HG03066 (cell line): ENCODE measurements at regions not wholly inside any gene's neighbourhood (a gene's known extent, or its start where the extent isn't known, plus 50 kb on each side); places are given as distances from the start of the nearest gene placed in this dataset.
"Not testable (repeated sequence)": the region's sequence is repeated elsewhere in the genome, so short reads cannot be mapped to it uniquely, and the experiment has no call there.

Experiments used
- ATAC-seq: cut with Tn5 transposase; IDR thresholded peaks from one replicate; pipeline ENCODE4 v1.9.1; 2021; ENCODE audit warnings: low read depth; ENCODE audit not compliant: unreplicated experiment

GRCh38 chr3:3476669-3477068 is 297.2 kb upstream of the CRBN start:
- no peak for ATAC-seq

GRCh38 chr3:3468596-3468995 is 289.1 kb upstream of the CRBN start:
- ATAC-seq = no peak

GRCh38 chr3:3464131-3464530 is 284.6 kb upstream of the CRBN start:
- ATAC-seq = no peak

GRCh38 chr3:3461317-3461716 is 281.8 kb upstream of the CRBN start:
- no peak for ATAC-seq

- no peak for ATAC-seq
Measured at GRCh38 chr3:3448468-3448867, 269.0 kb upstream of the CRBN start.

GRCh38 chr3:3447641-3448040 is 268.1 kb upstream of the CRBN start:
- ATAC-seq = no peak

- no peak for ATAC-seq
Measured at GRCh38 chr3:3446251-3446650, 266.8 kb upstream of the CRBN start.

GRCh38 chr3:3443482-3443881 is 264.0 kb upstream of the CRBN start:
- no peak for ATAC-seq

GRCh38 chr3:3433711-3434110 is 254.2 kb upstream of the CRBN start:
- ATAC-seq = no peak

GRCh38 chr3:3429841-3430240 is 250.3 kb upstream of the CRBN start:
- no peak for ATAC-seq

- ATAC-seq = not testable (repeated sequence)
Measured at GRCh38 chr3:3407707-3408106, 228.2 kb upstream of the CRBN start.

GRCh38 chr3:3405131-3405530 is 225.6 kb upstream of the CRBN start:
- ATAC-seq = no peak

GRCh38 chr3:3403700-3404099 is 224.2 kb upstream of the CRBN start:
- no peak for ATAC-seq

GRCh38 chr3:3392946-3393345 is 213.5 kb upstream of the CRBN start:
- no peak for ATAC-seq

GRCh38 chr3:3383461-3383860 is 204.0 kb upstream of the CRBN start:
- no peak for ATAC-seq

- no peak for ATAC-seq
Measured at GRCh38 chr3:3372210-3372777, 192.8 kb upstream of the CRBN start.

GRCh38 chr3:3368306-3368705 is 188.8 kb upstream of the CRBN start:
- ATAC-seq = no peak

- no peak for ATAC-seq
Measured at GRCh38 chr3:3366386-3366785, 186.9 kb upstream of the CRBN start.

- no peak for ATAC-seq
Measured at GRCh38 chr3:3365716-3366115, 186.2 kb upstream of the CRBN start.

- ATAC-seq = no peak
Measured at GRCh38 chr3:3356846-3357245, 177.4 kb upstream of the CRBN start.

GRCh38 chr3:3355442-3355841 is 176.0 kb upstream of the CRBN start:
- ATAC-seq = no peak

- no peak for ATAC-seq
Measured at GRCh38 chr3:3353153-3353552, 173.7 kb upstream of the CRBN start.

GRCh38 chr3:3351226-3351625 is 171.7 kb upstream of the CRBN start:
- no peak for ATAC-seq
